ENCODE measurements at regions not wholly inside any gene's neighbourhood (a gene's known extent, or its start where the extent isn't known, plus 50 kb on each side); places are given as distances from the start of the nearest gene placed in this dataset.

- Histone ChIP-seq H3K36me3 (no peaks in the 10 kb centered on the region), H3K4me3 (no peak overlapping the region), H3K27ac (no peak overlapping the region), H3K4me1 (replicated peaks) (no peaks in the 10 kb centered on the region), H3K27me3 (replicated peaks) (no peaks in the 10 kb centered on the region), H3K9me3 (replicated peaks) (no peaks in the 10 kb centered on the region)
- DNase-seq (ENCODE audit: low read depth in 1 of 2, low spot score in 2 of 2), result no peak
Observed at GRCh38 chrX:110569506-110569905, 210.9 kb downstream of the RTL9 start.

GRCh38 chrX:110578270-110578669, 217.3 kb downstream of the CHRDL1 start:
- Histone ChIP-seq H3K27me3 (replicated peaks) (no peaks in the 10 kb centered on the region), H3K4me3 (no peak overlapping the region), H3K9me3 (replicated peaks) (no peaks in the 10 kb centered on the region), H3K4me1 (replicated peaks) (no peaks in the 10 kb centered on the region), H3K36me3 (no peaks in the 10 kb centered on the region), H3K27ac (no peak overlapping the region)
- DNase-seq (ENCODE audit: low read depth in 1 of 2, low spot score in 2 of 2), result no peak

GRCh38 chrX:110584083-110584482, 211.5 kb downstream of the CHRDL1 start:
- DNase-seq (ENCODE audit: low read depth in 1 of 2, low spot score in 2 of 2), result no peak
- Histone ChIP-seq H3K36me3 (no peaks in the 10 kb centered on the region), H3K9me3 (replicated peaks) (no peaks in the 10 kb centered on the region), H3K27ac (no peak overlapping the region), H3K4me3 (no peak overlapping the region), H3K27me3 (replicated peaks) (no peaks in the 10 kb centered on the region), H3K4me1 (replicated peaks) (no peaks in the 10 kb centered on the region)

GRCh38 chrX:110588164-110588563, 207.5 kb downstream of the CHRDL1 start:
- no peaks in the 10 kb centered on the region for H3K4me1 ChIP-seq (replicated peaks)
- H3K27me3 ChIP-seq (replicated peaks), result no peaks in the 10 kb centered on the region
- H3K27ac ChIP-seq, result no peak overlapping the region
- no peak overlapping the region for H3K4me3 ChIP-seq
- DNase-seq (ENCODE audit: low read depth in 1 of 2, low spot score in 2 of 2), result no peak
- no peaks in the 10 kb centered on the region for H3K36me3 ChIP-seq
- no peaks in the 10 kb centered on the region for H3K9me3 ChIP-seq (replicated peaks)

- no peak overlapping the region for H3K4me3 ChIP-seq
- no peaks in the 10 kb centered on the region for H3K4me1 ChIP-seq (replicated peaks)
- H3K36me3 ChIP-seq, result no peaks in the 10 kb centered on the region
- H3K27me3 ChIP-seq (replicated peaks), result no peaks in the 10 kb centered on the region
- DNase-seq (ENCODE audit: low read depth in 1 of 2, low spot score in 2 of 2), result no peak
- H3K9me3 ChIP-seq (replicated peaks), result no peaks in the 10 kb centered on the region
- no peak overlapping the region for H3K27ac ChIP-seq
Observed at GRCh38 chrX:110588853-110589252, 206.8 kb downstream of the CHRDL1 start.

- Histone ChIP-seq H3K36me3 (no peaks in the 10 kb centered on the region), H3K9me3 (replicated peaks) (no peaks in the 10 kb centered on the region), H3K4me3 (no peak overlapping the region), H3K27ac (no peak overlapping the region), H3K27me3 (replicated peaks) (no peaks in the 10 kb centered on the region), H3K4me1 (replicated peaks) (no peaks in the 10 kb centered on the region)
- peak; percentile 1 to 42 for DNase-seq (ENCODE audit: low read depth in 1 of 2, low spot score in 2 of 2)
Observed at GRCh38 chrX:110600745-110601310, 194.8 kb downstream of the CHRDL1 start.

GRCh38 chrX:110614596-110614995, 181.0 kb downstream of the CHRDL1 start:
- H3K9me3 ChIP-seq (replicated peaks), result no peaks in the 10 kb centered on the region
- H3K36me3 ChIP-seq, result no peaks in the 10 kb centered on the region
- no peaks in the 10 kb centered on the region for H3K27me3 ChIP-seq (replicated peaks)
- H3K4me3 ChIP-seq, result no peak overlapping the region
- no peaks in the 10 kb centered on the region for H3K4me1 ChIP-seq (replicated peaks)
- DNase-seq (ENCODE audit: low read depth in 1 of 2, low spot score in 2 of 2), result no peak
- no peak overlapping the region for H3K27ac ChIP-seq
